Fibroblast of upper back skin (primary cell): ENCODE measurements at regions not wholly inside any gene's neighbourhood (a gene's known extent, or its start where the extent isn't known, plus 50 kb on each side); places are given as distances from the start of the nearest gene placed in this dataset.

Experiments
- DNase-seq: peaks from one replicate; pipeline ENCODE4 v3.0.0-alpha.2; 2013

GRCh38 chr12:107325075-107325608 is 231.8 kb upstream of the CRY1 start:
- no peak for DNase-seq

DNA sequence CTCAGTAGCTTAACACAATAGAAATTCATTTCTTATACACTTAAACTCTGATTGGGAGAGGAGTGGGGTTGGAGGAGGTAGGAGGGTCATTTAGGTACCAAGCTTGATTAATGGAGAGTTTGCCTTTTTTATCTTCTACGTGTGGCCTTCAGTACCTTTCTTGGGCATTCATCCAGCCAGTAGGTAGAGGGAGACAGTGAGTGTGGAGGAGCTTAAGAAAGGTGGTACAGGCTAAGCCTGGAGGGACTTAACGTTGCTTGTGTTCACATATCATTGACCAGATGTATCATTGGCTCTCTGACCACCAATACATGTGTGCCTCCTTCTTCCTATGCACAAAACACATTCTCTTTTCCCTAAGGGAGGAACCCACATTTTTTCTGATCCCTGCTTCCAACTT is 232.9 kb upstream of the CRY1 start:
- DNase-seq = no peak

DNA sequence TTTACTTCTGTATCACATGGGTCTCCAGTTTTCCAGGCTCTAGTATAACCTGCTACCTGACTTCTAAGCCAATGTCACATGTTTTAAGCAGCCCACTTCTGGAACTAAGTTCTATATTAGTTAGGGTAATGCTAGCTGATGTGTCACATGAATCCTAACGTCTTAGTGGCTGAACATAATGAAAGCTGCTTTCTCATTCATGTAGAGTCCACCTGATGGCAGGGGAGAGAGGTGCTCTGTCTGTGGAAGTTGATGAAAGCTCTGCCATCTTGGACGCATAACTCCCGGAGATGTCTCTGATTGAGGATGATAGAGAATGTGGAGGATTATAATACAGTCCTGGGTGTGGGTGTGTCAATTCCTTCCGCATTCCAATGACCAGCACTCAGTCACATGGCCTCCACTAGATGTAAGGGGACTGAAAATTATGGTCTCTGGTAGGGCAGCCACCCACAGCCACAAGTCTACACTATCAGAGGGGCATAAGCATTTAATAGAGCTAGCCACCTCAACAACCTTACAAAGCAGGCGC is 234.4 kb upstream of the CRY1 start:
- no peak for DNase-seq

- DNase-seq = peak; percentile 75
Observed at GRCh38 chr12:107328442-107329133, 235.2 kb upstream of the CRY1 start.

GRCh38 chr12:107329569-107330324 is 236.4 kb upstream of the CRY1 start:
- peak; percentile 68 for DNase-seq

DNA sequence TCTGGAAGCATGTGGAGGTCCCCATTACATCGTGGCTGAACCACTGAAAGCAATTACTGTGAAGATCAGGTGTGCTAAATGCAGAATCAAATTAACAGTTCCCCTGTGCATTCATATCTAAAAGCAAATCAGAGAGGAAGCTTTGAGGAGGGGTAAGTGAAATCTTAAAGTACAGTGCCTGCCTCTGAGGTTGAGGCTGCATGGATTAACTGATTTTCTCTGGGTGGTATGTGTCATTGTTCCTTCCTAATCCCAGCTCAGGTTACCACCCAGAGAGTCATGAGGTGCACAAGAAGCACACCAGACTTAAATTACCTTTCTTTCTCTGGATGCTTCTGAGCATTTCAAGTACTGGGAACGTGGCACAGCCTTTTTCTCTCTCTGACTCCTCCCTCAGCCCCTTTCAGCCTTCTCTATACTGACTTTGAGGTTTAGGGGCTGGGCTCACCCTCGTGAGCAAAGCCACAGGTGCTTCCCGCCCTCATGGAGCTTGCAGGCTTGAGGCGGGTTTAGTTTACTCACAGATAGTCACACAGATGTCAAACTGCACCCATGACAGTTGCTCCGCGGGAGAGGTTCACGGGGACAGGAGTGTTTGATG is 237.6 kb upstream of the CRY1 start:
- no peak for DNase-seq

GRCh38 chr12:107331471-107331870 is 238.1 kb upstream of the CRY1 start:
- DNase-seq = no peak

- DNase-seq = no peak
Observed at GRCh38 chr12:107331912-107332311, 238.6 kb upstream of the CRY1 start.

GRCh38 chr12:107332743-107333142 is 239.4 kb upstream of the CRY1 start:
- DNase-seq = no peak

DNA sequence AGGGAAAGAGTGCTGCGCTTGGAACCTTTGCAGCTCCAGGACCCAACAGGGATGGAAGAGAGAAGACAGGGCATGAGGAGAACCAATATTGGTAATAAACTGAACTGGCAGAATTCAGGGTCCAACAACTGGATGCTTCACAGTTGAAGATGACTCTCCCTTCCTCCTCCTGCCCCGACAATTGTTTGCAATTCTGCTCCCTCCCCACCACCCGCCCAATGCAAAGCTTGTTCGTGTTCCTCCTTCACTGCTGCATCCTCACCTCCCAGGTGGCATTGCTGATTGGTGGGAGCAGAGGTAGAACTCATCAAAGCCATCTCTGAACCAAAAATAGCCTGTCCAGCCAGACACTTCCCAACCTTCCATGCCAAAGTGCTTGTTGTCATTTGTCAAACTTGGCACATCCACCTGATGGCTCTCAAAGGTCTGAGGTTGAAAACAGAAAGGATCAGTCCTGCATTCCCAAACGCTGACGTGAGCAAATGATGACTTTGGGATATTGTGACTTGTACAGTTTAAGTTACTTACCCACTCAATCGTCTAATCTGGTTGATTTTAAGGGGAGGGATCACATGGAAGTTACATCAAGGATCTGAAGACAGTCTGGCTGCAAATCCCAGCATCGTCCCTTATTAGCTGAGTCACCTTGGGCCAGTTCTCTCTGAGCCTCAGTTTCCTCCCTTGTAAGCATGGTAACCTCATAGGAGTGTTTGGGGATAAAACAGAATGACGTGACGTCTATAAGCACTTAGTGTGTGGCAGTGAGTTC is 242.6 kb upstream of the CRY1 start:
- DNase-seq = no peak

GRCh38 chr12:107336695-107337094 is 243.3 kb upstream of the CRY1 start:
- DNase-seq = no peak

DNA sequence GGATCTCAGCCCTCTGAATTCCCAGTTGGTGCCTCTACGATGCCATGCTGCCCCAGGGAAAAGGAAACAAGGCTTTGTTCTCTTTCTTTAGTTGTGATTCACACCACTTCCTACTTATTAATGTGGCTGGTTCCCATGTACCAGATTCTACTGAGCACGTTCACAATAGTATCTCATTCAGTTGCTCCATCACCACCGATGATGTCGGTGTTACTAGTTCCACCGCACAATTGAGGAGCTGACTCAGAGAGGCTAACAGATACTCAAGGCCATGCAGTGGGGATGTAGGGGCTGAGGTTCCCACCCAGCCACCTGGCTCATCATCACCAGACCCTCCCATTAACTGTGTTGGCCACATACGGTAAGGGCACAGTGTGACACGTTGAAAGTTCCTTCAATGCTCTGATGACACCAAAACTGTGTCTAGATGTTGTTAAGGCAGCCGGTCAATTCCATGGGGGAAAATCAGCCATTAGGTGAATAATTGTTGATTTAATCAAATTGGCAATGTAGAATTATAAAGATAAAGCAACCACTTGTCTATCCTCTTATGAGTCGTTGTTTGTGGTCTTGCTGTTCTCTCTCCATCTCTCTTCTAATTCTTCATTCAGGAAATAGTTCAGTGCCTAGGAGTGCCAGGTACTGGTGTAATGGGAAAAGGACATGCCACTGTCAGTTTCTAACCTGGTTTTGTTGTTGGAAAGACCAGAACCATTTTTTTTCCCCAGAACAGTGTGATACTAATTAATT is 244.2 kb upstream of the CRY1 start:
- DNase-seq = peak; percentile 26

DNA sequence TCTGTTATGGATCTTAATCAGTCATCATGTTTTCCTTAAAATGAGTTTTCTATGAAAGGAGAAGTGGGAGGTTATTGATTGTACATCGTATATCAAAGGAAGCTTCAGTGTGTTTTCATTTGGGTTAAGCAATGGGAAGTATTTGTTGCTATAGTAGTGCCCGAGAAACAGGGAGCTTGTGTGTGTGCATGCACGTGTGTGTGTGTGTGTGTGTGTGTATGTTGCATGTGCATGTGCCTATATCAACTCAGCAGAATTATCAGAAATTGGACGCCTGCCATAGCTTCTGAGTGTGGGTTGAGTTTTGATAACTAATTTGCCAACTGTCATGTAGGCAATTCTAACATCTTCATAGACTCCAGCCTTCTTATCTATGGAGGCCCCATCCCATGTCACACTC is 246.1 kb upstream of the CRY1 start:
- DNase-seq = no peak

DNA sequence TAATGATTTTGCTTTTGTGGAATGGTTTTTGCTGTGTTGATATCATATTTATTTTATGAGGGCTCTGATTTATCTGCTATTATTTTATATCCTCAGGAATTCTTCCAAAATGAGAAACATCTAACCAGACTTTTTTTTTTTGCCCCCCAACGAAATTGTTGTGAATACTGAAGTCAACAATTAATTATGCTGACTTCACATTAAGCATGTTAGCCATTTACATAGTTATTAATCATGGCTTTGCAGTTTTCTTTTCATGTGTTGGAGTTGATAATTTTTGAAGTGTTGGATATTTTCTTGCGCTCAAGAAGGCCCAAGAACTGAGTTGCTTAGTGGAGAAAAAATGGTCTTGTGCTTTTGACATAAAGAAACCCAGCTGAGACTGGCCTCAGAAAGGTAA is 246.6 kb upstream of the CRY1 start:
- DNase-seq = no peak

DNA sequence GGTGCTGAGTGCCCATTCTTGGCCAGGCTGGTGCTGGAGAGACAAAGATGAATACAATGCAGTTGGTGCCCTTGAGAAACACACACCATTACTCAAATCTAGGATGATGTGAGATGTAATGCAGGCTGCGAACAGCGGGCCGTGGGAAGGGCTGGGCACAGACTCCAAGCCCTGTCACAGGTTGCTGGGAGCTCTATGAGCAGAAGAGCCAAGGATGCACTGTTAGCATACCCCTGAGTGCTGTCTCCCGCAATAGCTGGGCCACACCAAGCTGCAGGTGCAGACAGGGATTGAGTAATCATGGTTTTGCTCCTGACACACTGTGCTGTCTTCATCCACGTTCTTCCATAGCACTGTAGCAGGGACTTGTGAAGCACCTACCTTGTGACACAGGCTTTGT is 247.5 kb upstream of the CRY1 start:
- no peak for DNase-seq

GRCh38 chr12:107344035-107344808 is 250.9 kb upstream of the CRY1 start:
- DNase-seq = peak; percentile 74

DNA sequence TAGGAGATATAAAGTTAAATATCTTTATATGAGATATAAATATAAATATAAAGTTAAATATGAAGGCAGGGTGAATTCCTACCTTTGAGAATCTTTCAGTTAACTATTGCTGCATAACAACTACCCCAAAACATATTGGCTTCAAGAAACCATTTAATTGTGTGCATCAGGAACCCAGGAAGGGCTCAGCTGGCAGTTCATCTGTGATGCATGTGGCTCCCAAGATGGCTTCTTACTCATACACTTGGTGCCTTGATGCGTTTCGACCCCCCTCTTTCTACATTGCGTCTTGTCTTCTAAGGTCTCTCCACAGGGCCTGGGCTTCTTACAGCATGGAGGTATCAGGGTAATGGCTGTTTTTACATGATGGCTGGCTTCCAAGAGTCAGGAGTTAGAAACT is 253.9 kb upstream of the CRY1 start:
- no peak for DNase-seq

DNA sequence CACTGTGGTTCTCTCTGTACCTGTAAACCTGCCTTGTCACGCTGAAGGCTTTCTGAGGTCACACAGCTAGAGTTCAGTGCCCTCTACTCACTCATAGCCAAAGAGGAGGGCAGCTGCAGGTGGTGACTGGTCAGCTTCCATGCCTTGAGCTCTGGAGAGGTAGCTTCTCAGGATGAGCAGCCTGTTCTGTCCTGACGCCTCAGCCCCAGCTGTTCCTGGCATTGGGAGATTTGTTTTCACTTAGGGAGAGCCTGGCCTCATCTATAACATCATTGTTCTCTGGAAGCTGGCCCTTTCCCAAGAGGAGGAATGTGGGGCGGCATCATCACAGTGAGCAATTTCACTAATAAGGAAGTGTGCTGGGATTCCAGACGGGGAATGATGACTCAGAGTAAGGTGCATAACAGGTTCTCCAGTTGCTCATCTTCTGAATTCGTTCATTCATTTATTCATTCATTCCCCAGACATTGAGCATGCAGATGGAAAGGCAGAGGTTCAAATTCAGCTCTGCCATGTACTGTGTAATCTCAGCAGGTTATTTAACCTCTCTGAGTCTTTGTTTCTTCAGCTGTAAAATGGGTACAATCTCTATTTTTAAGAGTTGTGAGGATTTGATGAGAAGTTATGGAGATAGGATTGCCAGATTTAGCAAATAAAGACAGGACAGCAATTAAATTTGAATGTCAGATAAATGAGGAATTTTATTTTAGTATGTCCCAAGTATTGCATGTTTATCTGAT is 255.8 kb upstream of the CRY1 start:
- DNase-seq = peak; percentile 92

GRCh38 chr12:107349839-107350238 is 256.5 kb upstream of the CRY1 start:
- no peak for DNase-seq

- no peak for DNase-seq
Observed at GRCh38 chr12:107351109-107351508, 257.8 kb upstream of the CRY1 start.

DNA sequence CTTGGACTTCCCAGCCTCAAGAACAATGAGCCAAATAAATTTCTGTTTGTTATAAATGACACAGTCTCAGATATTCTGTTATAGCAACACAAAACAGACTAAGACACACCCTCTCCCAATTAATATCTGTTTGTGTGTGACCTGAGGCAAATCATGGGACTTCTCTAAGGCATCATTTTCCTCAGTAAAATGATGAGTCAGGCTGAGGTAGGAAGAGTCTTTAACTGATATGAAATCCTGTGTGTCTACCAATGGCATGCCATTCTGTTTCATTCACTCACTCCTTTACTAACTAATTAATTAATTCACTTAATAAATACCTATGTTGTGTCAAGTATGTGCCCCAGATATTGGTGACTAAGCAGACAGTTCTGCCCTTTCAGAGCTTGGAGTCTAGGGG is 258.4 kb upstream of the CRY1 start:
- no peak for DNase-seq
